ENCODE measurements at regions not wholly inside any gene's neighbourhood (a gene's known extent, or its start where the extent isn't known, plus 50 kb on each side); places are given as distances from the start of the nearest gene placed in this dataset.

GRCh38 chr4:115678425-115678941, 565.1 kb upstream of the NDST4 start:
- Mint-ChIP-seq H3K4me3 (no peak overlapping the region), H3K4me1 (no peaks in the 10 kb centered on the region), H3K9me3 (no peaks in the 10 kb centered on the region), H3K27me3 (no peaks in the 10 kb centered on the region), H3K27ac (no peak overlapping the region), H3K36me3 (no peaks in the 10 kb centered on the region)
- DNase-seq = no peak

- no peaks in the 10 kb centered on the region for H3K27me3 Mint-ChIP-seq
- no peaks in the 10 kb centered on the region for H3K4me1 Mint-ChIP-seq
- no peaks in the 10 kb centered on the region for H3K9me3 Mint-ChIP-seq
- no peak overlapping the region for H3K27ac Mint-ChIP-seq
- no peak for DNase-seq
- H3K36me3 Mint-ChIP-seq = no peaks in the 10 kb centered on the region
- H3K4me3 Mint-ChIP-seq = no peak overlapping the region
Measured at GRCh38 chr4:115675719-115676118, 562.3 kb upstream of the NDST4 start.

- no peak overlapping the region for H3K4me3 Mint-ChIP-seq
- H3K36me3 Mint-ChIP-seq = no peaks in the 10 kb centered on the region
- no peaks in the 10 kb centered on the region for H3K9me3 Mint-ChIP-seq
- H3K27ac Mint-ChIP-seq = no peak overlapping the region
- no peaks in the 10 kb centered on the region for H3K27me3 Mint-ChIP-seq
- DNase-seq = no peak
- H3K4me1 Mint-ChIP-seq = no peaks in the 10 kb centered on the region
Measured at GRCh38 chr4:115674485-115674884, 561.1 kb upstream of the NDST4 start.

- Mint-ChIP-seq H3K9me3 (no peaks in the 10 kb centered on the region), H3K27ac (no peak overlapping the region), H3K4me3 (no peak overlapping the region), H3K36me3 (no peaks in the 10 kb centered on the region), H3K27me3 (no peaks in the 10 kb centered on the region), H3K4me1 (no peaks in the 10 kb centered on the region)
- DNase-seq = no peak
Measured at GRCh38 chr4:115671581-115671980, 558.2 kb upstream of the NDST4 start.

- Mint-ChIP-seq H3K4me1 (no peaks in the 10 kb centered on the region), H3K36me3 (no peaks in the 10 kb centered on the region), H3K27ac (no peak overlapping the region), H3K9me3 (no peaks in the 10 kb centered on the region), H3K27me3 (no peaks in the 10 kb centered on the region), H3K4me3 (no peak overlapping the region)
- no peak for DNase-seq
Measured at GRCh38 chr4:115670930-115671329, 557.5 kb upstream of the NDST4 start.

- H3K4me3 Mint-ChIP-seq = no peak overlapping the region
- H3K36me3 Mint-ChIP-seq = no peaks in the 10 kb centered on the region
- H3K9me3 Mint-ChIP-seq = no peaks in the 10 kb centered on the region
- no peak for DNase-seq
- no peaks in the 10 kb centered on the region for H3K4me1 Mint-ChIP-seq
- no peaks in the 10 kb centered on the region for H3K27me3 Mint-ChIP-seq
- no peak overlapping the region for H3K27ac Mint-ChIP-seq
Measured at GRCh38 chr4:115668396-115668795, 555.0 kb upstream of the NDST4 start.

GRCh38 chr4:115664285-115664684, 550.9 kb upstream of the NDST4 start:
- H3K36me3 Mint-ChIP-seq = no peaks in the 10 kb centered on the region
- no peaks in the 10 kb centered on the region for H3K4me1 Mint-ChIP-seq
- no peaks in the 10 kb centered on the region for H3K9me3 Mint-ChIP-seq
- no peak overlapping the region for H3K4me3 Mint-ChIP-seq
- no peaks in the 10 kb centered on the region for H3K27me3 Mint-ChIP-seq
- no peak overlapping the region for H3K27ac Mint-ChIP-seq
- no peak for DNase-seq

GRCh38 chr4:115660465-115660864, 547.0 kb upstream of the NDST4 start:
- Mint-ChIP-seq H3K27ac (no peak overlapping the region), H3K9me3 (peaks cover 1% of the 10 kb centered on the region), H3K4me1 (no peaks in the 10 kb centered on the region), H3K36me3 (no peaks in the 10 kb centered on the region), H3K4me3 (no peak overlapping the region), H3K27me3 (no peaks in the 10 kb centered on the region)
- no peak for DNase-seq

- no peak for DNase-seq
- peaks cover 5% of the 10 kb centered on the region for H3K9me3 Mint-ChIP-seq
- H3K27me3 Mint-ChIP-seq = no peaks in the 10 kb centered on the region
- H3K4me3 Mint-ChIP-seq = no peak overlapping the region
- no peak overlapping the region for H3K27ac Mint-ChIP-seq
- no peaks in the 10 kb centered on the region for H3K36me3 Mint-ChIP-seq
- H3K4me1 Mint-ChIP-seq = no peaks in the 10 kb centered on the region
Measured at GRCh38 chr4:115657991-115658650, 544.7 kb upstream of the NDST4 start.

GRCh38 chr4:115655626-115656025, 542.2 kb upstream of the NDST4 start:
- peaks cover 8% of the 10 kb centered on the region for H3K9me3 Mint-ChIP-seq
- H3K27me3 Mint-ChIP-seq = no peaks in the 10 kb centered on the region
- H3K4me3 Mint-ChIP-seq = no peak overlapping the region
- H3K4me1 Mint-ChIP-seq = no peaks in the 10 kb centered on the region
- H3K36me3 Mint-ChIP-seq = no peaks in the 10 kb centered on the region
- H3K27ac Mint-ChIP-seq = no peak overlapping the region
- DNase-seq = no peak

- Mint-ChIP-seq H3K4me1 (no peaks in the 10 kb centered on the region), H3K27ac (no peak overlapping the region), H3K4me3 (no peak overlapping the region), H3K36me3 (no peaks in the 10 kb centered on the region), H3K9me3 (peaks cover 7% of the 10 kb centered on the region), H3K27me3 (no peaks in the 10 kb centered on the region)
- DNase-seq = no peak
Measured at GRCh38 chr4:115648786-115649185, 535.4 kb upstream of the NDST4 start.

GRCh38 chr4:115629270-115629669, 515.9 kb upstream of the NDST4 start:
- no peak overlapping the region for H3K27ac Mint-ChIP-seq
- no peak for DNase-seq
- H3K4me1 Mint-ChIP-seq = no peaks in the 10 kb centered on the region
- H3K9me3 Mint-ChIP-seq = no peaks in the 10 kb centered on the region
- no peak overlapping the region for H3K4me3 Mint-ChIP-seq
- H3K36me3 Mint-ChIP-seq = no peaks in the 10 kb centered on the region
- H3K27me3 Mint-ChIP-seq = no peaks in the 10 kb centered on the region

- no peak for DNase-seq
- no peaks in the 10 kb centered on the region for H3K27me3 Mint-ChIP-seq
- no peaks in the 10 kb centered on the region for H3K4me1 Mint-ChIP-seq
- H3K27ac Mint-ChIP-seq = no peak overlapping the region
- H3K36me3 Mint-ChIP-seq = no peaks in the 10 kb centered on the region
- no peaks in the 10 kb centered on the region for H3K9me3 Mint-ChIP-seq
- H3K4me3 Mint-ChIP-seq = no peak overlapping the region
Measured at GRCh38 chr4:115609631-115610030, 496.2 kb upstream of the NDST4 start.

- no peaks in the 10 kb centered on the region for H3K9me3 Mint-ChIP-seq
- no peaks in the 10 kb centered on the region for H3K4me1 Mint-ChIP-seq
- no peak overlapping the region for H3K4me3 Mint-ChIP-seq
- H3K36me3 Mint-ChIP-seq = no peaks in the 10 kb centered on the region
- no peaks in the 10 kb centered on the region for H3K27me3 Mint-ChIP-seq
- no peak overlapping the region for H3K27ac Mint-ChIP-seq
- DNase-seq = no peak
Measured at GRCh38 chr4:115607311-115607710, 493.9 kb upstream of the NDST4 start.

GRCh38 chr4:115596265-115597001, 483.0 kb upstream of the NDST4 start:
- H3K9me3 Mint-ChIP-seq = peaks cover 4% of the 10 kb centered on the region
- H3K36me3 Mint-ChIP-seq = no peaks in the 10 kb centered on the region
- no peaks in the 10 kb centered on the region for H3K4me1 Mint-ChIP-seq
- no peak for DNase-seq
- H3K4me3 Mint-ChIP-seq = no peak overlapping the region
- no peak overlapping the region for H3K27ac Mint-ChIP-seq
- H3K27me3 Mint-ChIP-seq = no peaks in the 10 kb centered on the region

GRCh38 chr4:115580901-115581300, 467.5 kb upstream of the NDST4 start:
- no peak for DNase-seq
- no peaks in the 10 kb centered on the region for H3K4me1 Mint-ChIP-seq
- no peaks in the 10 kb centered on the region for H3K36me3 Mint-ChIP-seq
- H3K27me3 Mint-ChIP-seq = no peaks in the 10 kb centered on the region
- no peak overlapping the region for H3K27ac Mint-ChIP-seq
- H3K9me3 Mint-ChIP-seq = no peaks in the 10 kb centered on the region
- H3K4me3 Mint-ChIP-seq = no peak overlapping the region
